Esophagus (tissue), 2 donors: ENCODE measurements at regions not wholly inside any gene's neighbourhood (a gene's known extent, or its start where the extent isn't known, plus 50 kb on each side); places are given as distances from the start of the nearest gene placed in this dataset.

ENCODE experiments used
- H3K27ac ChIP-seq, 2 donors: one replicate each; pipeline ENCODE4 v1.5.1; 2013; ENCODE audit warnings: low read depth in 2 of 2, mild to moderate bottlenecking in 2 of 2, inconsistent platforms in 1 of 2, low read length in 1 of 2, moderate library complexity in 1 of 2
- H3K27me3 ChIP-seq, 2 donors: one replicate each; pipeline ENCODE4 v1.6.1; 2013; ENCODE audit warnings: low read length in 2 of 2, control low read depth in 1 of 2, mild to moderate bottlenecking in 1 of 2; ENCODE audit not compliant: insufficient read depth in 2 of 2, control insufficient read depth in 1 of 2
- H3K36me3 ChIP-seq, 2 donors: one replicate each; pipeline ENCODE4 v1.6.1; 2013; ENCODE audit warnings: low read length in 1 of 2; ENCODE audit not compliant: control insufficient read depth in 2 of 2, insufficient read depth in 2 of 2
- H3K4me1 ChIP-seq, 2 donors: one replicate each; pipeline ENCODE4 v1.6.1; 2013; ENCODE audit warnings: low read length in 1 of 2; ENCODE audit not compliant: control insufficient read depth in 2 of 2, insufficient read depth in 2 of 2
- H3K4me3 ChIP-seq, 2 donors: one replicate each; pipeline ENCODE4 v1.5.1; 2013; ENCODE audit warnings: low read length in 2 of 2, mild to moderate bottlenecking in 2 of 2, low read depth in 1 of 2, moderate library complexity in 1 of 2
- H3K9me3 ChIP-seq, 2 donors: one replicate each; pipeline ENCODE4 v1.6.1; 2013; ENCODE audit warnings: mild to moderate bottlenecking in 2 of 2, low read depth in 1 of 2, low read length in 1 of 2, moderate library complexity in 1 of 2; ENCODE audit not compliant: control insufficient read depth in 2 of 2, insufficient read depth in 1 of 2
- WGBS, 2 donors: extraction: QIAGEN DNeasy Blood & Tissue Kit; methylation state at CpG; one replicate each; pipeline ENCODE4 v1.1.7; 2013; 5-methylcytosine and 5-hydroxymethylcytosine counted together
- donor health status: healthy with polysubstance abuse.
- donor health status: Bipolar disorder and iron deficiency.

DNA sequence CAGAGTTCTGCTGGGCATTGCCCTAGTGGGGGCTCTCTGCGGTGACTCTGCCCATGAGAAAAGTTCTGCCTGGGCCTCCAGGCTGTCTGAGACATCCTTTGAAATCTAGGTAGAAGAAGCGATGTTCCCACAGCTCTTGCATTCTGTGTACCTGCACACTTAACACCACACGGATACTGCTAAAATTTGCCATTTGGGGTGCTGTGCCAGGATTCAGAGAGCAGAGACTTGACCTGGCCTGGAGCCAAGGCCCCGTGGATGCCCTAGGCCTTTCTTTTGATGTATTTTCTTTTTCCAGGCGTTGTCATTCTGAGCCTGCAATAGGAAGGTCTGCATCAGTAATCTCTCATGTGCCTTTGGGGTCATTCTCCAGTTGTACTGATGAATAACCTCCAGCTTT is 89.3 kb upstream of the IL12B start:
- Histone ChIP-seq H3K4me1 (no peaks in the 10 kb centered on the region), H3K27ac (no peak overlapping the region)
- WGBS, 2 donors: 58 to 60% methylated on average over 5 of the region's 5 CpGs

DNA sequence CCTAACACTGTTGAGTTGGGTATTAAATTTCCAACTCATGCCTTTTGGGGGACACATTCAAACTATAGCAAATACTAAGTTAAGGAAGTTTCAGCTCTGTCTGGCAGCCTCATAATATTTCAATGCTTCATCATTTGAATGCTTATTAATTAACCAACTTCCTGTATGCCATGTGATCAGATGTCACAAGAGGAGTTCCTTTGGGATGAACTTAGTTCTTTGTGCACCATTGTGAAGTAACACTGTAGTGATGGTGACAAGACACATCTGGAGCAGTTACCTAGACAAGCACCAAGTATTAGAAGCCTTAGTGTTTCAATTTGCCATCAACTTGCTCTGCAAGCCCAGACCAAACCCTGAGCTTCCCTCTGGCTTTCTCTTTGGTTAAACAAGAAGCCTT is 90.7 kb upstream of the IL12B start:
- H3K36me3 ChIP-seq: no peaks in the 10 kb centered on the region
- no peak overlapping the region for H3K4me3 ChIP-seq
- peaks cover 0 to 2% of the 10 kb centered on the region in 2 donors for H3K4me1 ChIP-seq
- H3K27ac ChIP-seq: no peak overlapping the region
- no peaks in the 10 kb centered on the region for H3K9me3 ChIP-seq
- H3K27me3 ChIP-seq: no peaks in the 10 kb centered on the region

More for the DNA sequence above, 89.3 kb upstream of the IL12B start:
- Histone ChIP-seq H3K36me3 (no peaks in the 10 kb centered on the region), H3K9me3 (no peaks in the 10 kb centered on the region), H3K4me3 (no peak overlapping the region), H3K27me3 (no peaks in the 10 kb centered on the region)

GRCh38 chr5:159422361-159422760 is 92.1 kb upstream of the IL12B start:
- H3K27me3 ChIP-seq: no peaks in the 10 kb centered on the region
- H3K4me3 ChIP-seq: no peak overlapping the region
- peaks cover 0 to 2% of the 10 kb centered on the region in 2 donors for H3K4me1 ChIP-seq
- no peaks in the 10 kb centered on the region for H3K9me3 ChIP-seq
- 50 to 51% methylated on average over 4 of the region's 4 CpGs for WGBS, 2 donors
- no peak overlapping the region for H3K27ac ChIP-seq
- H3K36me3 ChIP-seq: no peaks in the 10 kb centered on the region

DNA sequence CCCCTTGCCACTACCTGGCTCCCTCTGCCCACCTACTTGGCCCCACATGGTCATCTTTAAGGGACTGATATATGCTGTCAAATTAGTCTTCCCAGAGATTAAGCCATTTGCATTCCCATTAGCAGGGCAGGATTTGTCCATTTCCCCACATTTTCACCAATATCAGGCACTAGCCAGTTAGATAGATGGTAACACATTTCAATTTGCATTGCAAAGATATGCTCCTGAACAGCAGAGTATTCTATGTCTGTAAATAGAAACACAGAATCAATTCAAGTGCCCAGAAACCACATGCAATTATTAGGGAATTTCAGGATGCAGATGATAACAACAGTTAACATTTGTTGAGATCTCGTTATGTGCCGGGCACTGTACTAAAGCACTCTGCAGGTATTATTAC is 92.6 kb upstream of the IL12B start:
- no peak overlapping the region for H3K27ac ChIP-seq
- no peaks in the 10 kb centered on the region for H3K36me3 ChIP-seq
- H3K4me1 ChIP-seq: peaks cover 0 to 2% of the 10 kb centered on the region in 2 donors
- no peaks in the 10 kb centered on the region for H3K9me3 ChIP-seq
- H3K4me3 ChIP-seq: no peak overlapping the region
- no peaks in the 10 kb centered on the region for H3K27me3 ChIP-seq
- WGBS, 2 donors: 95 to 99% methylated on average over 2 of the region's 2 CpGs

DNA sequence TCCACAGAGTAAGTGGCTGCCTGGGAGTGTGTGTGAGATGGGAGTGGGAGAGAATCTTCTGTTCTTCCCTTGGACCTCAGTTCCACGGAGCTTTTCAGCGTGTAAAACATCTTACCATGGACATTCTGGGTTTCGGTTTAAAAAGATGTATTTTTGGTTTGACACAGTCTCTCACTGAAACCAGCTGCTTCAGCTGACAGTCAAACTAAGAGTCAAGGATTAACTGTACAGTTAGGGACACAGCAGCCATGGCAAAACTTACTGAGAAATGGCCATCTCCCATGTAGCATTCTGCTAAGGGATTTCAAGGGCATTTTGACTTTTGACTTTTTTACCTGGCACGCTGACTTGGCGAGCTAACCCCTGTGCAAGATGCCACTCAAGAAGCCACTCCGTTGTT is 93.8 kb upstream of the IL12B start:
- Histone ChIP-seq H3K27ac (no peak overlapping the region), H3K9me3 (no peaks in the 10 kb centered on the region), H3K27me3 (no peaks in the 10 kb centered on the region), H3K4me3 (no peak overlapping the region), H3K36me3 (no peaks in the 10 kb centered on the region), H3K4me1 (peaks cover 0 to 2% of the 10 kb centered on the region in 2 donors)
- WGBS, 2 donors: 89 to 90% methylated on average over 6 of the region's 6 CpGs

DNA sequence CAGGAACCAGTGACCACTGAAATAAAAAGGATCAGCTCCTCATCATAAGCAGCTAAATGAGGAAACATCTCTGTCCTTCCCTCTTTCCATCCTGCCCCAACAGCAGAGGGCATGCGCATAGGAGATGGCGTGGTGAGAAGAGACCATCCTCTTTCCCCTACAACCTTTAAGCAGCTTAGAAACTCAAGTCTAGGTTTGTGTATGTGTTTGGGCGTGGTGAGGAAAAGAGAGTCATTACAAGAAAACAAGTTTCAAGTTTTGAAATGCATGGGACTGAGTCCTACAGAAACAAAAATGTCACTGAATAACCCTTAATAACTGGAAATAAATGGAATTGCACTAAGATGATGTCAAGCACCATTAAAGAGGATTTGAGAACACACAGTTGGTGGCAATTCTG is 96.4 kb upstream of the IL12B start:
- Histone ChIP-seq H3K4me3 (no peak overlapping the region), H3K9me3 (no peaks in the 10 kb centered on the region), H3K27ac (no peak overlapping the region), H3K4me1 (peaks cover 0 to 2% of the 10 kb centered on the region in 2 donors), H3K27me3 (no peaks in the 10 kb centered on the region), H3K36me3 (no peaks in the 10 kb centered on the region)
- WGBS, 2 donors: 89 to 91% methylated on average over 3 of the region's 3 CpGs

- Histone ChIP-seq H3K4me3 (no peak overlapping the region), H3K27ac (no peak overlapping the region), H3K4me1 (peaks cover 0 to 2% of the 10 kb centered on the region in 2 donors), H3K27me3 (no peaks in the 10 kb centered on the region), H3K9me3 (no peaks in the 10 kb centered on the region), H3K36me3 (no peaks in the 10 kb centered on the region)
- WGBS, 2 donors: 63 to 69% methylated on average over 7 of the region's 7 CpGs
Observed at GRCh38 chr5:159427180-159428012, 97.1 kb upstream of the IL12B start.

DNA sequence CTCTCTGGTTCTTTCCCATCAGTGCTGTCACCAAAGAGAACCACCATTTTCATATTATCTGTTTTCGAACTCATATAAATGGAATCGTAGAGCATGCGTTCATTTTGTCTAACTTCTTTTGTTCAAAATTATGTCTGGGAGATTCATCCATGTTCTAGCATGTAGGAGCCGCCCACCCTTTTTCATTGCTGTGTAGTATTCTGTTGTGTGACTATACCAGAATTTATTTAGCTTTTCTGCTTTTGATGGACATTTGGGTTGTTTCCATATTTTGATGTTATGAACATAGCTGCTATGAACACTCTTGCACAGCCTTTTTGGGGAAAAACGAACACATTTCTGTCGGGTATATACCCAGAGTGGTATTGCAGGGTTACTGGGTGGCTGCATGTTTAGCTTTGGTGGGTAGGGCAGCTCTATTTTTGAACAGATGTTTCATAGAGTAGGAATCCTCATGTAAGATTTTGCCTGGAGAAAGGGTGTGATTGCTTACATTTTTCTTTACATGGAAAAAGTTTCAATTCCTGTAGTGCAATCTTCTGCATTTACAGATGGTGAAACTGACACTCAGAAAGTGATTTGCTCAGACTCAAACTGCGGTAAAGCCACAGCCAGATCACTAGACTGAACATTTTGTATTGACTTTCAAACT is 100.2 kb upstream of the IL12B start:
- Histone ChIP-seq H3K9me3 (no peaks in the 10 kb centered on the region), H3K4me3 (no peak overlapping the region), H3K27ac (no peak overlapping the region), H3K27me3 (no peaks in the 10 kb centered on the region), H3K4me1 (peaks cover 0 to 2% of the 10 kb centered on the region in 2 donors), H3K36me3 (no peaks in the 10 kb centered on the region)
- WGBS, 2 donors: 89% methylated on average over 7 of the region's 7 CpGs

DNA sequence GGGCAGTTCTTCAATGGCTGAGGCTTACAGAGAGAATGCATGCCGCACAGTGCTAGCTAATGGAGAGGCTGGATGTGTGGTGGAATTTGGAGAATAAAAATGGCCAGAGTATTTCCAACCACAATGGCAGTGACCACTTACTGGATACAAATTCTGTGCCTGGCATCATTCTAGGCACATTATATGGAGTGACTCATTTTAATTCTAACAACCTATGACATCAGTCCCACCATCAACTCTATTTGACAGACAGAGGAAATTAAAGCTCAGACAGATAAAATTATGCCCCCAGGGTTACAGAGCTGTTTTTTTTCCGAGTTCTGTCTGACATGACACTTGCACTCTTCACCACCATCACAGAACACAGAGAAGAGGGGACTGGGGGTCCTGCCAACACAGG is 105.6 kb upstream of the IL12B start:
- no peaks in the 10 kb centered on the region for H3K9me3 ChIP-seq
- 79 to 82% methylated on average over 2 of the region's 2 CpGs for WGBS, 2 donors

DNA sequence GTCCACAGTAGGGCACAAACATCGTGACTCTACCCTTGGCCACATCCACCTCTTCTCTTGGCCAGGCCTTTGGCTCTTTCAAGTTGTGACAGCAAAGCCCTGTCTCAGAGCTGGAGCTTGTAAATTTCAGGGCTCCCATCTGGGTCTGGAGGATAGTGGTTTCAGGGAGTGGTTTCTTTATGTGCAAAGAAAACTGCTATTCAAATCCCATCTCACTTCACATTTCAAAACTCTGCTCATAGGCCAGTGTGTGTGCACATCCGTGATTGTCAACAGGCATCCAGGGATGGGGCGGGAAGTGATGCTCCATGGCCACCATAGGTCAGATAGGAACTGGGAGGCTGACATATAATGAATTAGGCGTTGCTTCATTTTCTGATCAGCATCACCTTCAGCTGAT is 107.8 kb upstream of the IL12B start:
- no peaks in the 10 kb centered on the region for H3K4me1 ChIP-seq
- no peak overlapping the region for H3K27ac ChIP-seq
- WGBS, 2 donors: 76 to 86% methylated on average over 4 of the region's 4 CpGs
- no peaks in the 10 kb centered on the region for H3K9me3 ChIP-seq
- no peak overlapping the region for H3K4me3 ChIP-seq
- no peaks in the 10 kb centered on the region for H3K27me3 ChIP-seq
- no peaks in the 10 kb centered on the region for H3K36me3 ChIP-seq

More for the DNA sequence above, 105.6 kb upstream of the IL12B start:
- no peaks in the 10 kb centered on the region for H3K36me3 ChIP-seq
- H3K27me3 ChIP-seq: no peaks in the 10 kb centered on the region
- no peaks in the 10 kb centered on the region for H3K4me1 ChIP-seq
- H3K4me3 ChIP-seq: no peak overlapping the region
- no peak overlapping the region for H3K27ac ChIP-seq
